NCI-H187 treated with DMSO at 0.1 percent for 48 hours (cell line): ENCODE measurements at regions not wholly inside any gene's neighbourhood (a gene's known extent, or its start where the extent isn't known, plus 50 kb on each side); places are given as distances from the start of the nearest gene placed in this dataset.
"Not testable (repeated sequence)": the region's sequence is repeated elsewhere in the genome, so short reads cannot be mapped to it uniquely, and the experiment has no call there.

Source experiments
- DNase-seq: peaks from one replicate; lab custom pipeline; 2025; lab: John Stamatoyannopoulos, UW

DNA sequence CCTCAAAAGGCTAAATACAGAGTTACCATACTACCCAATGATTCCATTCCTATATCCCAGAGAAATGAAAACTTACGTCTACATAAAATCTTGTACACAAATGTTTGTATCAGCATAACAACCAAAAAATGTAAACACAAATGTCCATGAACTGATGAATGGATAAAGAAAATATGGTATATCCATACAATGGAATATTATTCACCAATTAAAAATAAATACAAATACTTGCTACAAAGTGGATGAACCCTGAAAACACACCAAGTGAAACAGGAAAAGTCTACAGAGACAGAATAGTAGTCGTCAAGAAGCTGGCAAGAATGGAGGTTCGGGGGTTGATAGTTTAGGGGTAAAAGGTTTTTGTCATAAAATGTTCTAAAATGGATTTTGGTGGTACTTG is 54.0 kb upstream of the ANKRD28 start:
- DNase-seq = no peak

DNA sequence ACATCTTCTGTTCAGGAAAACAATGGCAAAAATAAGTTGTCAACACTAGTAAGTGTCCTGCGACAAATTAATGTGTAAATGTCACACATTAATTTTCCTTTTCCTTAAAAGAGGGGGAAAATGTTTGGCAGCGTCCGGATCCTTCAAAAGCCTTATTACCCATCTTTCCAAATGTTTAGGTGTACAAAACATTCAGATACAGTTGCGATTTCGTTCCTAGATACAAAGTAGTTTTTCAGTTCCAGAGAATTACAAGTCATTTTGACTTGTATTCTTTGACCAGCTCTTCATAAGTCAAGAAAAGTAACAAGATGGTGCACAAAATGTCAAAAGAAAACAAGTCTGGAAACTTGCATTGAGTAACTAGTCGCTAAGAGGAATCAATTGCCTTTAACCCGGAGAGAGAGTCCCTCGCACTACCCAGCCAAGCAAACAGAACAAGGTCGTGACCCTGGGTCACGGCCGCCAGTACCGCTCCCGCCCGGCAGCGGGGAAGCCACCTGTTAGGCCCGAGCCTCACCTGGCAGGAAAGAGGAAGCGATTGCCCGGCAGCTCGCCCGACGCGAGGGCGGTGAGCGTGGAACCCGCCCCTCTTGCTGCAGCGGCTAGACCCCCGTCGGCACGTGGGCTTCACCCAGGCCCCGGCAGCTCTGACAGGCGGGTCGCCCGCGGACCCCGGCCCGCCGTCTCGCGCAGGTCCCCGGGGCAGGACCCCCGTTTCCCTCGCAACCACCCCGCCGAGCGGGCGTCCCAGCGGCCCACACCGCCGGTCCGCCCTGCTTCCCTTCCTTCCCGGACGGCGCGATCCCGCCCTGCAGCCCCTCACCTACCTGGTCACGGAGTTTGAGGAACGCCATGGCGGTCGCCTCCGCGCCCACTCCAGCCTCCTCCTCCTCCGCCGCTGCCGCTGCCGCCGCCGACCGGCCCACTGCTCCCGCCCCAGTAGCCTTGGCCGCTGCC is 61.0 kb upstream of the ANKRD28 start:
- no peak for DNase-seq

DNA sequence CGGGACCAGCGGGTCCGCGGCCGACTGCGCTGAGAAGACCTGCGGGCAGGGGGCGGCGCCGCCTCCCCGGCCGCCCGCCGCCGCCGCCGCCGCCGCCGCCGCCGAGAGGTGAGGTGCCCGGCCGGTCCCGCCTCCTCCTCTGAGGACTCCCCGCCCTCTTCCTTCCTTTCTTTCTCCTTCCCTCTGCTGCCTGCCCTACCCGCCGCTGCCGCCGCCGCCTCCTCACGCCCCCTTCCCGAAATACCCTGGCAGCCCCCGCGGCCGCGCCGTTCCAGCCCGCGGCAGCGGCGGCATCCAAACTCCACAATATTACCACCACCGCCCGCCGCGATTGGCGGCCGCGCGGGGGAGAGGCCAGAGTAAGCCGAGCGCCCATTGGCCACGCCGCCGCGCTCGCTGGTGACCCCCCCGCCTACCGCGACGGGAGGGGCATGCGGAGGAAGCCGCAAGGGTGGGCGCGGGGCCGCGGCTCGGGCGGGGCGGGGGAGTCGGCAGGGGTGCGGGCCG is 61.8 kb upstream of the ANKRD28 start:
- peak; percentile 34 for DNase-seq

DNA sequence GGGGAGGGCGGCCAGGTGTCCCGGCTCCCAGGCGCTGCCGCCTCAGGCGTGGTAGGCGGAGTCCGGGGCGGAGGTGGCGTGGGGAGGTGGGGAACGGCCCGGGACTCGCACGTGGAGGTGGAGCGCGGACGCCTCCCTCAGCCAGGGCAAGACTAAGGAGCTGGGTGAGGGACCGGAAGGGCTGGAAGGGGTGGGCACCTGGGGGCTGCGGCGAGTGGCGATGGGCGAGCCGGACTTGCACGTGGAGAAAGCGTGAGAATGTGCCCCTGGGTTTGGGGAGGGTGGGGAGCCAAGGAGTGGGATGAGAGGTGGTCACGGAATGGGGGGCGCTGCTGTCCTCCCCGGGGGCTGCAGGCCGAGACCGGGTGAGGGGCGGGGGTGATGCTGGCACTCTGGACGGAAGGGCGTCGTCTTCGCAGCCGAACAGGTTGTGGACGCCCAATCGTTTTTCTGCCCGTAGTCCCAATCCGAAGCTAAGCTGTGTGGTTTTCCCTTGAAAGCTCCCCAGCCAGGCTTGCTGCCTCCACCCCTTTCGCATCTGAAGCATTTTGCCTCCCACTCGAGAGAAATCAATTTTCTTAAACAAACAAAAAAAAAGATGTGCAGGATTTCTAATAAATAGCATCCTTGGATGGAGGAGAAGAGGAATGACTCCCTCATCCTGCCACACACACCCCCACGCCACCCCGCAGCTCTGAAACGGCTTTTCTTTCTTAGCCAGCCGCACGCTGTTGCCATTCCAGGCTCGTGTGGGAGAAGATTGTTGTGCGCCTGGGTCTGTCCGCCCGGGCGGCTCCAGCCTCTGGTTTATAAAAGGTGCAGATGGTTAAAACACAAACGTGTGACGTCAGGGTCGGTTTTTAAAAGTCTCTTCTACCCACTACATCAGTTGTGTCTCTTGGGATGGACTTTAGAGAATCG is 62.5 kb upstream of the ANKRD28 start:
- no peak for DNase-seq

DNA sequence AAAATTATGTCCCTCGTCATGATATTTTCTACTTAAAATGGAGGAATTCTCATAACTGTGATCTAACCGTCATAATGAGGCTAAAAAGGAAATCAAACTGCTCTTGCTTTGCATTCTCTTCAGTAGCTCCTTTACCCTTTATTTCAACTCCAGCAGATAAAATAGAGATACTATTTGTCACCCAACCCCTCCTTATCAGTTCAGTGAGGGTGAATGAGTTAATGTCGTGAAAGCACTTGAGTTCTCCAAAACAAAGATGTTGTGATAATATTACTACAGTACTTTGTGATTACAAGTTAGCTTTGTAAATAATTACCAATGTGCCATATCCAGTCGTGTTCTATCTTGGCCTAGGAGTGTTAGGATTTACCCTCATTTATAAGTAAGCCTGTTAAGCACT is 63.4 kb upstream of the ANKRD28 start:
- DNase-seq = no peak

DNA sequence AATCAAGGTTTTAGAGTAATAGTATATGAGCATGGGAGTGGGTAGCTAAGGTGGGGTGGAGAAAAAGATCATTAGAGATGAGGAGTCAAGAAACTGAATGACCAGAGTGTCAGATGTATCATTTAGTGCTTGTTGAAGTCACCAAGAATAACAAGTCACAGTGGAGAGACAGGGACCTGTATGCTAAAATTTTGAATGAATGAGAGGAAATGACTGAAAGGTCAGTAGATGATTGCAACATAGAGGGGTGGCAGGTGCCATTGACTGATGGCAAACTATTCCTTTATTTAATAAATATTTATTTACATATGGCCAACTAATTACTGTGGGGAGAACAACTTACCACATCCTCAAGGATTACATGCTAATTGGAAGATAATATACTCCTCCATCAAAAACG is 75.0 kb upstream of the ANKRD28 start:
- DNase-seq = no peak

DNA sequence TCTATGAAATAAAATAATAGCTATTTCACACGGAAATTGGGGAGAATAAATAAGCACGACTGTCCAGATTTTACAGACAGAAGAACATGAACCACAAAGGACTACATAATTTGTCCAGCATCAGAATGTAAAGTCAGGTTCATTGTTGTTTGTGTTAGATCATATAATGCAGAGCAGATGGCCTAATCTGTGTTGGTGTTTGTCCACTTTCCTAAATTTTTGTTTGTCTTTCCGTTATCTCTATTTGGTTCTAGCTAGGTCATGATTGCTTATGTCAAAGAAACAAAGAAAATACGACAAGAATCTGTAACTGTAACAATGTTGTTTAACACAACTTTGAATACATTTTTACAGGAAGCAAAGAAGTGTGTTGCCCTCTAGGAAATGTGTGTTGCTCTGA is 75.6 kb upstream of the ANKRD28 start:
- no peak for DNase-seq

DNA sequence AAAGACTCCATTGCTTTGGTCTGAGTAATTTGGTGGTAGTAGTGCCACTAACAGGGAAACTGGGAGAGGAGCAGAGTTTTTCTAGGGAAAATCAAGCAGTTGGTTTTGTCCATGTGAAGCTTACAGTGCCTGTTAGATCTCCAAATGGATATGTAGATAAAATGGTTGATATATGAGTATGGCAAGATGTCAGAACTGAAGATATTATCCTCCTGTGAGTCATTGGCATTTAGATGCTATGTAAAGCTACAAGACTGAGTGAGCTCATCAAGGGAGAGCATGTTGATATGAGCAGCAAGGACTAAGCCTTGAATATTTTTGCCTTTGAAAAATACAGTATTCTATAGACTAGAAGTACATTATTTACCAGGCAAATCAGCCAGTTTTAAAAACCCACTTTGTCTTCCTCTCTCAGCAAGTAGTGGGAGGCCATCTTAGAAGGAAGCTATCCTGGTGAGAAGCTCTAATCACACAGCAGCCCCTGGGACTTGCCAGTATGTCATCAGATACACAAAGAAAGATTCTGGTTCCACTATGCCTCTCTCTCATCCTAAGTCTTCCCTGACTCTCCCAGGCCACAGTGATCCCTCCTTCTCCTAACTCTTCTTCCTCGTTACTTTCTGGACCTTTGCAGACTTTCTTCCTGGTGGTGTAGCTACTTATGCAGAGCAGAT is 77.4 kb upstream of the ANKRD28 start:
- DNase-seq = no peak

DNA sequence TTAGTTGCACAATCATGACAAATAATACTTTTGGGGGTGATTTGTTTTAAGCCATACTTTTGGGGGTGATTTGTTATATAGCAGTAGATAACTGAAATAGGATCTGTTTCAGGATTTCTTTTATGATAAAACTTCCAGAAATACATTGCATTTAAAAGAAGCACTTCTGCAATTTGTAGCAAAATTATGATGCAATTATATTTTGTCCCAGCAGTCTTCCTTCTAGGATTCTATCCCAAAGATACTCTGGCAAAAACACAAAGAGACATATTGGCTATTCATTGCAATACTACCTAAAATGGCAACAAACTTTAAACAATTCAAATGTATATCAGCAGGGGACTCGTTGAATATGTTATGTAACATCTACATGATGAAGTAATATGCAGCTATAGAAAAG is 78.9 kb upstream of the ANKRD28 start:
- DNase-seq = no peak

DNA sequence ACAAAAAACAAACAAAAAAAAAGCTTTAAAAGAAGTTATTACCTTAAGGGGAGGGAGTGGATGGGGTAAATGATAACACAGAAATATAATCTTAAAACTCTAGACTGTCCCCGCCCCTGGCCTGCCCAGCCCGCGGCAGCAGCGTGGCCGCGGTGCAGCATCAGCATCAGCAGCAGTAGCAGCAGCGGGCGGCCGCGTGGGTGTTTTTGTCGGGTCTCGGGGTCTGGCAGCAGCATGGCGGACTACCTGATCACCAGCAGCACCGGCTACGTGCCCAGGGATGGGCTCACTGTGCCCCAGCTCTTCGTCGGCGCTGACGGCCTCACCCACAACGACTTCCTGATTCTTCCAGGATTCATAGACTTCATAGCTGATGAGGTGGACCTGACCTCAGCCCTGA is 80.0 kb upstream of the ANKRD28 start:
- no peak for DNase-seq

DNA sequence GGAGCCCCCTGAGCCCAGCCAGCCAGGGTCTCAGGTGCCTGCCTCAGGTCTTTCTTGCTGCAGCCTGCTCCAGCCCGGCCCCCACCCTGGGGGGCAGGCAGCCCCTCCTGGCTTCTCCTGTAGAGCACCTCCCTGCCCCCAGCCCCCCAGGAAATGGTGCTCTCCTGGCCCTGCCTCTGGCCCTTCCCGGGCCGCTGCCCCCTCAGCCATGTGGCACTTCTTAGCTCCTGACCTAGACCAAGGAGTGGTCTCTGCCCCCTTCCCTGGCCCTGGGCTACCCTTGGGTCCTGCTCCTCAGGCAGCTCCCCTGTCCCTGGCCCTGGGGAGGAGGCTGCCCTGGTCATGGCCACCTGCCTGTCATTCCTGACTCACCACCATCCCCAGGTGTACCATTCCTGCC is 82.0 kb upstream of the ANKRD28 start:
- not testable (repeated sequence) for DNase-seq

DNA sequence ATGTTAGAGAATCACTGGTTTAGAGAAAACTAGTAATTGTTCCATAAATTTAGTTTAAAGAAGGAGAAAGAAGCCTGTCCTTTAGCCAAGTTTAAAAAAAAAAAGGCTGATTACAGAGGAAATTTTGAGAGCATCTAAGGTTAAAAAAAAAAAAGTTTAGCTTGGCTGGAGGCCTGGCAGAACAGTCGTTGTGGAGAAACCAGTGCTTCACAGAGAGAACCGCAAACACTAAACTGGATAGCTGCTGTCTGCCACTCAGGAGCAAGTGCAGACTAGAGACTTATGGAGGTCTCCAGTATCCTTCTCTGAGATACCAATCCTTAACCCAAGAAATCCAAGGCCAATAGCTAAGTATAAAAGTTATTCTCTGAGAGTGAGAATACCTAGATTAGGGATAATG is 84.8 kb upstream of the ANKRD28 start:
- no peak for DNase-seq

DNA sequence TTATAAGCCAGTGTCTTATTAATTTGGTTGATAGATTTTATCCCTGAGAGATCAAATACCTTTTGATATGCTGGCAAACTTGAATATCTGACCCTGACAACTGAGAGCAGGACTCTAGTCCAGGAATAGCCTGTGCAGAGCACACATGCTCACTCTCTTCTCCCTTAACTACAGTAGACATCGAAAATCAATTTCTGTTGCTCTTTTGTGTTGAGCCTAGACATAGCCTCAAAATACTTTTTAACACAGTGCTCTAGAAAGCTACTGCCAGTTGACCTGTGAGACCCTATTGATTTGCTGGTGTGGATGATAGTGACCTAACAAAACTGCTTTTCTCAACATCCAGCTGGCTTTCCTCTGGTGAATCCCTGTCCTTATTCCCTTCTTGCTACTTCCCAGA is 86.4 kb upstream of the ANKRD28 start:
- DNase-seq = no peak

DNA sequence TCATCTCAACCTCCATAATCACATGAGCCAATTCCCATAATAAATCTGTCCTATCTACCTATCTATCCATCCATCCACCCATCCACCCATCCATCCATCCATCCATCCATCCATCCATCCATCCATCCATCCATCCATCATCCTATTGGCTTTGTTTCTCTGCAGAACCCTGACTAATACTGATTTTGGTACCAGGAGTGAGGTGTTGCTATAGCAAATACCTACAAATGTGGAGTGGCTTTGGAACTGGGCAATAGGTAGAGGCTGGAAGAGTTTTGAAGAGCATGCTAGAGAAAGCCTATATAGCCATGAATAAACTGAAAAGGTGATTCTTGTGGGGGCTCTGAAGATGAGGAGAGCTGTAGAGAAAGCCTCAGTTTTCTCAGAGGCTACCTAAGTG is 88.7 kb upstream of the ANKRD28 start:
- DNase-seq = no peak

DNA sequence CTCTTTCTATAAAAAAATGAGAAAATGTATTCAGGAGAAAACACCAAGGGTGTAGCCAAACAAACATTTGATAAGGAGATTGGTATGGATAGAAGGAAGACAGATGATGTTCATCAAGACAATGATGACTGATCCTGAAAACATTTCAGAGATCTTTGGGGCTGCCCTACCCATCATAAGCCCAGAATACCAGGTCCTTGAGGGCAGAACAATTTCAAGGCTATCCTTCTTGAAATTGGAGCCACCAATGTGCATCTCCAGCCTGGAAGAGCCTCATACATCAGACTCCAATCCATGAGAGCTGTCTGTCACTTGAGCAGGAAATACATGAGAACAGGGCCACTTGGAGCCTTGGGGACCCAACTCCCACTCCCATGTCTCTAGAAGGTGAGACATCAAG is 89.5 kb upstream of the ANKRD28 start:
- no peak for DNase-seq

DNA sequence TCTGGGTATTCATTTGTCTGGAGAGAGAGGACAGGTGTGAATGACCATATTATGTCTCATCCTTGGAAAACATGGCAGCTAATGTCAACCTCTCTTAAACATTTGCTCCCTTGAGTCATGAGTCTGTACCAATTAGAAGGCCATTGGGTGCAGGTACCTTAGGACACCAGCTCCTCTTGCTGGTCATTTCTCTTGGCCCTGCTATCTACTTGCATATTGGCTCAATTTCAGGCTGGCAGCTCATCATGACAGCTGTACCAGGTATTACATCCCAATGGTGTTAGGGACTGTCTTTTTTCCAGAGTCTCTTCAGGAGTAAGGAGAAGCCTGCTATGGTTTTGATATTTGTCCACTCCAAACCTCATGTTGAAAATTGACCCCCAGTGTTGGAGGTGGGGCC is 92.2 kb upstream of the ANKRD28 start:
- no peak for DNase-seq

DNA sequence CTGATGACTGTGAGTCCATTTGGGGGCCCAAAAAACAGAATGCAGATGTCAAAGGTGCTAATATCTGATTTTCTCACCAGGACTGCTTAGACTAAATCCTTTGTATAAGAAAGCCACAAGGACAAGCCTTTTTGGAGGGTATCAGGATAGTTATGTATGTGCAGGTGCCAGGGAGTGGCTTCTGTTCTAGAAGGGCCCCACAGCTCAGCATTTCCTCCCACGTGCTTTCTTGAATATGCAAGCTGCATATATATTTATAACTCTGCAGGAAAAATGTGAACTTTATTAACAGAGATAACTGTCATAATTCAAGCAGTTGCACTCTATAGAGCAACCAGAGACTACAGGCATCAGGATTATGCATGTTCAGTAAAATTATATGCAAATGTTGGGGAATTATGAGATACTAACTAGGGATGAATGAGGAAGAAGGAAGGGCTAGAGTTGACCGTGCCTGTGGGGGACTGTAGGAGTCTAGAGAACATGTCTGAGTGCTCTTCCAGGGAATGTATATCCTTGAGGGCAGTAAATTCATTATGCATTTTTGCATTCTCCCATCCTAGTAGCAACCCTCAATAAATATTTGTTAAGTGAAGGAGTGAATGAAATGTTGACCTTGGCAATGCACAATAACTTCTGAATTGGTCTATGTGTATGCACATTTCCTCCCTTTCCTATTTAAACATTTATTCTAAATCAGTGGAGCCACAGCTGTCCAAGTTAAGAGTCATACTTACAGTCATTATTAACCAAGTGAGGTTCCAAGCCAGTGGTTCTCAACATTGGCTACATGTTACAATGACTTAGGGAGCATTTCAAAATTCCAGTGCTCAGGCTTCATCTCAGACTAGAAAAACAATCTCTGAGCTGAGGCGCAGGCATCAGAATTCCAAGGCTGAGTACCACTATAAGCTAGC is 94.8 kb upstream of the ANKRD28 start:
- no peak for DNase-seq

DNA sequence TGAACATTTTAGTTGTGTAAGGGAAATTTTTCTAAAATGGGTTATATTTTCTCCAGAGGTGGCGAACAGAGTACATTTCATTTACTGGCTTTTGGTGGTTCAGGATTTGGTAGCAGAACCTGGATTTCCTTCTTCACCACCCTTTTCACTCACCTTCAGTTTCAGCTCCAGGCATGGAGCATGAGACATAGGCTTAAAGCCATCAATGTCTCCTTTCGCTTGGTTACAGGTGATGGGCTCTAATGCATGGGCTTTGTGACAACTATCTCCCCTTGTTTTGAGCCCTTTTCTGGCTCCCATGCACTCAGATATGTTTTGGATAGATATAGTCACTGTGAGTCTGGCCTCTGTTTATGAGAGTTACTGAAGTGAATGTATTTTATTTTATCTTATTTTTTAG is 96.6 kb upstream of the ANKRD28 start:
- no peak for DNase-seq

DNA sequence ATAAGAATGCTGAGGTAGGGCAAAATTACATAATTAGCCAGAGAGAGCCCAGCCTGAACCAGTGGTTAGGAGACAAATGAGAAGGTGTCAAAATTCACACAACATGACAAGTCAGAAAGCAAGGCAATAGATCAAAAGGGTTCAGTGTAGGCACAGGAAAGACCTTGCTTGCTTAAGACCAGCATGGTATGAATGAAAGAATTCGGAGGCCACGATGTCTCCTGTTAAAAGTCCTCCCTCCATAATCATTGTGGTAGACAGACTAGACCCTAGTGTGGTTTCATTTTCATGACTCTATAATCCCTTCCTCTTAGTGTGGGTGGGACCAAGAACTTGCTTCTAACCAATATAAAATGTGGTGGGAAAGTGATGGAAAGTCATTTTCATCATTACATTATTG is 98.7 kb upstream of the ANKRD28 start:
- DNase-seq = no peak

DNA sequence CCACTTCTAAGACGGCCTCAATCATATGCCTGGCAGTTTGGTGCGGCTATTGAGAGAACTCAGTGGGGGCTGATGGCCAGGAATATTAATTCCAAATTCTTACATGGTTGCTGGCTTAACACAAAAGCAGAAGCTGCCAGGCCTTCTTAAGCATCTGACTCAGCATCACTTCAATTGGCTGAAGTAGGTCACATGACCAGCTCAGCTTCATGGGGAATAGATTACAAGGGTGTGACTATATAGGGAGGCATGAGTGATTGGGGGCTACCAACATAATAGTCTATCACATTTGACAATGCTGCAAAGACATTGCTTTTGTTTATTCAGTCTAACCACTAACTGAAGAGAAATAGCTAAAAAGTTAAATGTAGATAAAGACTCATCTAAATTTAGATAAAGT is 101.6 kb upstream of the ANKRD28 start:
- DNase-seq = no peak

DNA sequence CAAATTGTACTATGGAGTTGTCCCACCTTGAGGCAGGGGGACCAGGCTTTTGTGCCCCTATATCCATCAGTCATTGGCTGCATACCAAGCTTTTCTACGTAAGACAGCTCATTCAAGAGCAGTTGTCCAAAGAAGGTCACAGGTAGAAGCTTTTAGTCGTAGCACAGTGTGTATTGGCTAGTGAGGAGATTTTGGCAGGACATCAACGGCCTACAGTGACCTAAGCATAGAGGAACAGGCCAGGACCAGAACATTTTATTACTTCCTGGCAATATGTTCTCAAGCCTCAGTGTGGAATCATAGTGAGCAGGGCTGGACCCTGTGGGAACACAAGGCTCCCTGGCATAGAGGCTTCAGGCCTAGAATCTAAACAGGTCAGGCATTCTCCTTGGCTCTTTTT is 105.4 kb upstream of the ANKRD28 start:
- no peak for DNase-seq
